GM23338 (cell line): ENCODE measurements at regions not wholly inside any gene's neighbourhood (a gene's known extent, or its start where the extent isn't known, plus 50 kb on each side); places are given as distances from the start of the nearest gene placed in this dataset.
"Not testable (repeated sequence)": the region's sequence is repeated elsewhere in the genome, so short reads cannot be mapped to it uniquely, and the experiment has no call there.

Source experiments
- ATAC-seq: fragments of 200-7000 bp; cut with Tn5 transposase; 3 replicates; pipeline ENCODE4 v1.9.1; 2020
- DNase-seq: peaks from one replicate; pipeline ENCODE4 v3.0.0-alpha.2; 2015; ENCODE audit warnings: low spot score
- H2AFZ ChIP-seq: fragments of 200-600 bp; sonication (generic); 2 replicates; pipeline ENCODE4 v1.8.0; 2016; ENCODE audit warnings: antibody characterized with exemption, mild to moderate bottlenecking, moderate library complexity
- H3F3A ChIP-seq: fragments of 200-600 bp; sonication (generic); replicated peaks from 2 replicates; pipeline ENCODE4 v1.8.0; 2017; ENCODE audit warnings: antibody characterized with exemption, mixed run types, low read depth
- H3K27ac ChIP-seq: fragments of 200-600 bp; sonication (generic); 2 replicates; pipeline ENCODE4 v1.6.1; 2016; ENCODE audit warnings: low read depth
- H3K27me3 ChIP-seq: fragments of 200-600 bp; sonication (generic); 2 replicates; pipeline ENCODE4 v1.8.0; 2016; ENCODE audit warnings: mild to moderate bottlenecking, mixed run types, moderate library complexity; ENCODE audit not compliant: insufficient read depth
- H3K36me3 ChIP-seq: fragments of 200-600 bp; sonication (generic); 2 replicates; pipeline ENCODE4 v1.8.0; 2016; ENCODE audit warnings: mild to moderate bottlenecking; ENCODE audit not compliant: insufficient read depth
- H3K4me1 ChIP-seq: fragments of 200-600 bp; sonication (generic); 2 replicates; pipeline ENCODE4 v1.8.0; 2016; ENCODE audit warnings: mild to moderate bottlenecking, moderate library complexity; ENCODE audit not compliant: insufficient read depth
- H3K4me2 ChIP-seq: fragments of 200-600 bp; sonication (generic); 2 replicates; pipeline ENCODE4 v1.7.1; 2017; ENCODE audit warnings: mixed run types
- H3K4me3 ChIP-seq: fragments of 200-600 bp; sonication (generic); 2 replicates; pipeline ENCODE4 v1.6.1; 2016; ENCODE audit warnings: mixed run types
- H3K79me2 ChIP-seq: fragments of 200-600 bp; sonication (generic); replicated peaks from 2 replicates; pipeline ENCODE4 v1.8.0; 2017; ENCODE audit warnings: mild to moderate bottlenecking; ENCODE audit not compliant: insufficient read depth
- H3K9me2 ChIP-seq: fragments of 200-600 bp; sonication (generic); 2 replicates; pipeline ENCODE4 v1.8.0; 2017; ENCODE audit not compliant: insufficient read depth
- H4K20me1 ChIP-seq: fragments of 200-600 bp; sonication (generic); replicated peaks from 2 replicates; pipeline ENCODE4 v1.8.0; 2017; ENCODE audit warnings: mild to moderate bottlenecking; ENCODE audit not compliant: insufficient read depth
- H3K27ac Mint-ChIP-seq: 2 replicates; pipeline ENCODE4 v1.8.0; 2020; ENCODE audit warnings: inconsistent platforms, mild to moderate bottlenecking, moderate library complexity, mixed read lengths
- H3K27me3 Mint-ChIP-seq: 3 replicates; pipeline ENCODE4 v1.8.0; 2022; ENCODE audit warnings: low read depth, mild to moderate bottlenecking, moderate library complexity, mixed read lengths, inconsistent platforms; ENCODE audit not compliant: insufficient read depth, poor library complexity
- H3K36me3 Mint-ChIP-seq: 3 replicates; pipeline ENCODE4 v1.8.0; 2021; ENCODE audit warnings: low read depth, mild to moderate bottlenecking, inconsistent platforms, moderate library complexity, mixed read lengths
- H3K4me1 Mint-ChIP-seq: 3 replicates; pipeline ENCODE4 v1.8.0; 2020; ENCODE audit warnings: mild to moderate bottlenecking, inconsistent platforms, mixed read lengths
- H3K4me3 Mint-ChIP-seq: 3 replicates; pipeline ENCODE4 v1.8.0; 2021; ENCODE audit warnings: moderate library complexity, mild to moderate bottlenecking, inconsistent platforms, mixed read lengths
- H3K9me3 Mint-ChIP-seq: 3 replicates; pipeline ENCODE4 v1.8.0; 2020; ENCODE audit warnings: moderate library complexity, mild to moderate bottlenecking, inconsistent platforms, mixed read lengths
- CREB1 ChIP-seq: fragments of 250-450 bp; sonication (Bioruptor Pico); IDR thresholded peaks from 2 replicates; pipeline ENCODE4 v1.5.0; 2020; ENCODE audit warnings: low read depth, mild to moderate bottlenecking, moderate library complexity
- ETS1 ChIP-seq: IDR thresholded peaks from 2 replicates; pipeline ENCODE4 v1.6.1; 2016; ENCODE audit warnings: antibody characterized with exemption
- EZH2phosphoT487 ChIP-seq: fragments of 200-600 bp; sonication (generic); IDR thresholded peaks from one replicate; pipeline ENCODE4 v1.8.1; 2018; ENCODE audit warnings: antibody characterized with exemption; ENCODE audit not compliant: unreplicated experiment
- JUNB ChIP-seq: IDR thresholded peaks from one replicate; pipeline ENCODE4 v1.6.1; 2016; ENCODE audit warnings: antibody characterized with exemption; ENCODE audit not compliant: unreplicated experiment
- NANOG ChIP-seq: IDR thresholded peaks from 2 replicates; pipeline ENCODE4 v1.6.1; 2016; ENCODE audit warnings: antibody characterized with exemption, borderline replicate concordance
- POLR2AphosphoS5 ChIP-seq: IDR thresholded peaks from 2 replicates; pipeline ENCODE4 v1.6.1; 2016; ENCODE audit warnings: antibody characterized with exemption, low read depth
- STAT1 ChIP-seq: IDR thresholded peaks from one replicate; pipeline ENCODE4 v1.6.1; 2016; ENCODE audit warnings: antibody characterized with exemption; ENCODE audit not compliant: unreplicated experiment
- ZNF114 ChIP-seq: fragments of 250-450 bp; sonication (Bioruptor Pico); IDR thresholded peaks from 2 replicates; pipeline ENCODE4 v1.5.0; 2020; ENCODE audit warnings: mild to moderate bottlenecking, moderate library complexity
- ZNF331 ChIP-seq: fragments of 250-450 bp; sonication (Bioruptor Pico); IDR thresholded peaks from 2 replicates; pipeline ENCODE4 v1.5.0; 2020; ENCODE audit warnings: low read depth, mild to moderate bottlenecking, moderate library complexity
- TF ChIP-seq, protein P1 (sequence below): IDR thresholded peaks from one replicate; pipeline ENCODE4 v1.6.1; 2018; ENCODE audit warnings: antibody characterized with exemption; ENCODE audit not compliant: unreplicated experiment
- TF ChIP-seq, protein P2 (sequence below), 2 experiments: fragments of 200-600 bp in 1 of 2; sonication (generic) in 1 of 2; conservative IDR thresholded peaks; 2 replicates each; pipeline versions ENCODE4 v1.5.1 to v1.6.1; 2016 to 2017; ENCODE audit warnings: antibody characterized with exemption in 2 of 2, low read depth in 2 of 2, mild to moderate bottlenecking in 2 of 2, moderate library complexity in 1 of 2

DNA sequence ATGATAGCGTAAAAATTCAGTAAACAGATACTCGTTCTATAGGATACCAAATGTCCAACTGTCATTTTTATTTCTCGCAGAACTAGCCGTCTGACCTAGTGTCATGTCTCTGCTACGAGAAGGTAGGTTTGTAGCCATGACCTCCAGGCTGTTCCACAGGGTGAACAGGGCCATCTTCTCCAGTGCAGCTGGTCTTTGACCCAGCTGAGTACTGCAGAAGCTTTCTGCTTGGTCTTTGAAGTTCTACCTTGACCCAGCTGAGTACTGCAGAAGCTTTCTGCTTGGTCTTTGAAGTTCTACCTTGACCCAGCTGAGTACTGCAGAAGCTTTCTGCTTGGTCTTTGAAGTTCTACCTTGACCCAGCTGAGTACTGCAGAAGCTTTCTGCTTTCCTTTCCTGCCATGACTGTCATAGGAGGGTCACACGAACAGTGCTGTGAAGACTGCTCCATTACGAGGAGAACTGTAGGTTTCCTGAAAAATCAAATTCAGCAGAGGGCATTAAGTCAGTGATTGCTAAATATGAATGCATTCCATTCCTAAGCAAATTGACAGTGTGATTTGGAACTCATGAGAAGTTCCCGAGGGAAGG is 532.8 kb upstream of the NRP1 start:
- DNase-seq, H4K20me1 ChIP-seq, H3K36me3 ChIP-seq, H3K79me2 ChIP-seq, H2AFZ ChIP-seq, H3K36me3 Mint-ChIP-seq, H3K27ac Mint-ChIP-seq, H3K9me3 Mint-ChIP-seq, H3F3A ChIP-seq, H3K27me3 ChIP-seq, H3K27ac ChIP-seq, ATAC-seq, H3K9me2 ChIP-seq, H3K4me2 ChIP-seq, H3K4me3 Mint-ChIP-seq, H3K27me3 Mint-ChIP-seq, H3K4me3 ChIP-seq: not testable (repeated sequence)
- H3K4me1 Mint-ChIP-seq = peaks cover 13% of the 10 kb centered on the region
- peaks cover 13% of the 10 kb centered on the region for H3K4me1 ChIP-seq

DNA sequence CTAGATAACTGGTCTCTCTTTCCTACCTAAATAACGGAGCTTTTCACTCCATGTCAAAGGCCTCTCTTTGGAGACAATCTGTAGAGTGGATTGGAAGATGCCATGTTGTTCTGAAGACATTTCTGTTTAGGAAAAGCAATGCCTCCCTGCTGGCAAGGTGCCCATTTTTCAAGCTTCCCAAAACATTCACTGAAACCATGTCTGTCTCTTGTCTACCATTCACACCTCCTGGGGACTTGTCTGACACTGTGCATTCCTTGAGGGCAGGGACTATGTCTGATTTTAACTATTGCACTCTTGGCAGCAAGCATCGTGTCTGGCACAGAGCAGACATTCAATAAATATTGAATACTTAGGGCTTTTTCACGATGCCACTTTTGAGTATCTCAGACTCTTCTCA is 528.9 kb upstream of the NRP1 start:
- H3K27ac ChIP-seq = no peak overlapping the region
- H4K20me1 ChIP-seq = no peaks in the 10 kb centered on the region
- peaks cover 29% of the 10 kb centered on the region for H3K4me1 ChIP-seq
- no peak overlapping the region for H3K4me2 ChIP-seq
- TF ChIP-seq STAT1 = no peak
- TF ChIP-seq, protein P1, sequence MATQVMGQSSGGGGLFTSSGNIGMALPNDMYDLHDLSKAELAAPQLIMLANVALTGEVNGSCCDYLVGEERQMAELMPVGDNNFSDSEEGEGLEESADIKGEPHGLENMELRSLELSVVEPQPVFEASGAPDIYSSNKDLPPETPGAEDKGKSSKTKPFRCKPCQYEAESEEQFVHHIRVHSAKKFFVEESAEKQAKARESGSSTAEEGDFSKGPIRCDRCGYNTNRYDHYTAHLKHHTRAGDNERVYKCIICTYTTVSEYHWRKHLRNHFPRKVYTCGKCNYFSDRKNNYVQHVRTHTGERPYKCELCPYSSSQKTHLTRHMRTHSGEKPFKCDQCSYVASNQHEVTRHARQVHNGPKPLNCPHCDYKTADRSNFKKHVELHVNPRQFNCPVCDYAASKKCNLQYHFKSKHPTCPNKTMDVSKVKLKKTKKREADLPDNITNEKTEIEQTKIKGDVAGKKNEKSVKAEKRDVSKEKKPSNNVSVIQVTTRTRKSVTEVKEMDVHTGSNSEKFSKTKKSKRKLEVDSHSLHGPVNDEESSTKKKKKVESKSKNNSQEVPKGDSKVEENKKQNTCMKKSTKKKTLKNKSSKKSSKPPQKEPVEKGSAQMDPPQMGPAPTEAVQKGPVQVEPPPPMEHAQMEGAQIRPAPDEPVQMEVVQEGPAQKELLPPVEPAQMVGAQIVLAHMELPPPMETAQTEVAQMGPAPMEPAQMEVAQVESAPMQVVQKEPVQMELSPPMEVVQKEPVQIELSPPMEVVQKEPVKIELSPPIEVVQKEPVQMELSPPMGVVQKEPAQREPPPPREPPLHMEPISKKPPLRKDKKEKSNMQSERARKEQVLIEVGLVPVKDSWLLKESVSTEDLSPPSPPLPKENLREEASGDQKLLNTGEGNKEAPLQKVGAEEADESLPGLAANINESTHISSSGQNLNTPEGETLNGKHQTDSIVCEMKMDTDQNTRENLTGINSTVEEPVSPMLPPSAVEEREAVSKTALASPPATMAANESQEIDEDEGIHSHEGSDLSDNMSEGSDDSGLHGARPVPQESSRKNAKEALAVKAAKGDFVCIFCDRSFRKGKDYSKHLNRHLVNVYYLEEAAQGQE = no peak
- no peak for TF ChIP-seq ZNF114 (CRISPR knock-in tag)
- no peak for TF ChIP-seq ETS1
- TF ChIP-seq, protein P2, sequence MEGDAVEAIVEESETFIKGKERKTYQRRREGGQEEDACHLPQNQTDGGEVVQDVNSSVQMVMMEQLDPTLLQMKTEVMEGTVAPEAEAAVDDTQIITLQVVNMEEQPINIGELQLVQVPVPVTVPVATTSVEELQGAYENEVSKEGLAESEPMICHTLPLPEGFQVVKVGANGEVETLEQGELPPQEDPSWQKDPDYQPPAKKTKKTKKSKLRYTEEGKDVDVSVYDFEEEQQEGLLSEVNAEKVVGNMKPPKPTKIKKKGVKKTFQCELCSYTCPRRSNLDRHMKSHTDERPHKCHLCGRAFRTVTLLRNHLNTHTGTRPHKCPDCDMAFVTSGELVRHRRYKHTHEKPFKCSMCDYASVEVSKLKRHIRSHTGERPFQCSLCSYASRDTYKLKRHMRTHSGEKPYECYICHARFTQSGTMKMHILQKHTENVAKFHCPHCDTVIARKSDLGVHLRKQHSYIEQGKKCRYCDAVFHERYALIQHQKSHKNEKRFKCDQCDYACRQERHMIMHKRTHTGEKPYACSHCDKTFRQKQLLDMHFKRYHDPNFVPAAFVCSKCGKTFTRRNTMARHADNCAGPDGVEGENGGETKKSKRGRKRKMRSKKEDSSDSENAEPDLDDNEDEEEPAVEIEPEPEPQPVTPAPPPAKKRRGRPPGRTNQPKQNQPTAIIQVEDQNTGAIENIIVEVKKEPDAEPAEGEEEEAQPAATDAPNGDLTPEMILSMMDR (conservative IDR thresholded peaks at IDR 0.05; ENCODE audit: low read depth in 2 of 2) = no peak
- no peak for TF ChIP-seq ZNF331
- no peak for TF ChIP-seq JUNB
- no peak for TF ChIP-seq EZH2phosphoT487
- no peak for TF ChIP-seq CREB1 (CRISPR knock-in tag)
- no peak for TF ChIP-seq POLR2AphosphoS5
- no peak for TF ChIP-seq NANOG
- no peaks in the 10 kb centered on the region for H3F3A ChIP-seq
- no peaks in the 10 kb centered on the region for H3K9me3 Mint-ChIP-seq
- H3K36me3 Mint-ChIP-seq = no peaks in the 10 kb centered on the region
- H3K79me2 ChIP-seq = no peaks in the 10 kb centered on the region
- H3K36me3 ChIP-seq = no peaks in the 10 kb centered on the region
- ATAC-seq = no peak
- H3K27me3 ChIP-seq = no peaks in the 10 kb centered on the region
- H3K27ac Mint-ChIP-seq = no peak overlapping the region
- peaks cover 2% of the 10 kb centered on the region for H3K27me3 Mint-ChIP-seq
- H3K9me2 ChIP-seq = no peaks in the 10 kb centered on the region
- DNase-seq = no peak
- H3K4me1 Mint-ChIP-seq = peaks cover 28% of the 10 kb centered on the region
- no peak overlapping the region for H3K4me3 ChIP-seq
- H2AFZ ChIP-seq = no peak overlapping the region
- H3K4me3 Mint-ChIP-seq = no peak overlapping the region
